Effector memory CD4-positive, alpha-beta T cell (primary cell): ENCODE measurements at regions not wholly inside any gene's neighbourhood (a gene's known extent, or its start where the extent isn't known, plus 50 kb on each side); places are given as distances from the start of the nearest gene placed in this dataset.

Experiments used
- DNase-seq, 3 donors: peaks; one replicate each; pipeline ENCODE4 v3.0.0-alpha.2; 2020
- H3K27ac ChIP-seq: 2 replicates; pipeline ENCODE4 v1.7.0; 2013; ENCODE audit warnings: mild to moderate bottlenecking, low read length, moderate library complexity; ENCODE audit not compliant: insufficient read depth, poor library complexity, severe bottlenecking
- H3K27me3 ChIP-seq: replicated peaks from 2 replicates; pipeline ENCODE4 v1.7.0; 2013; ENCODE audit warnings: mild to moderate bottlenecking, low read length; ENCODE audit not compliant: insufficient read depth, control insufficient read depth, poor library complexity, severe bottlenecking
- H3K36me3 ChIP-seq: 2 replicates; pipeline ENCODE4 v1.7.0; 2013; ENCODE audit warnings: mild to moderate bottlenecking, low read length, moderate library complexity; ENCODE audit not compliant: control insufficient read depth, insufficient read depth
- H3K4me1 ChIP-seq: 2 replicates; pipeline ENCODE4 v1.7.0; 2013; ENCODE audit warnings: low read length, mild to moderate bottlenecking; ENCODE audit not compliant: control insufficient read depth, insufficient read depth, poor library complexity, severe bottlenecking
- H3K4me3 ChIP-seq: 2 replicates; pipeline ENCODE4 v1.7.0; 2013; ENCODE audit warnings: low read length, low read depth, mild to moderate bottlenecking; ENCODE audit not compliant: insufficient read depth, poor library complexity, severe bottlenecking
- H3K9me3 ChIP-seq: 2 replicates; pipeline ENCODE4 v1.7.0; 2013; ENCODE audit warnings: mild to moderate bottlenecking, low read length, moderate library complexity; ENCODE audit not compliant: control insufficient read depth

DNA sequence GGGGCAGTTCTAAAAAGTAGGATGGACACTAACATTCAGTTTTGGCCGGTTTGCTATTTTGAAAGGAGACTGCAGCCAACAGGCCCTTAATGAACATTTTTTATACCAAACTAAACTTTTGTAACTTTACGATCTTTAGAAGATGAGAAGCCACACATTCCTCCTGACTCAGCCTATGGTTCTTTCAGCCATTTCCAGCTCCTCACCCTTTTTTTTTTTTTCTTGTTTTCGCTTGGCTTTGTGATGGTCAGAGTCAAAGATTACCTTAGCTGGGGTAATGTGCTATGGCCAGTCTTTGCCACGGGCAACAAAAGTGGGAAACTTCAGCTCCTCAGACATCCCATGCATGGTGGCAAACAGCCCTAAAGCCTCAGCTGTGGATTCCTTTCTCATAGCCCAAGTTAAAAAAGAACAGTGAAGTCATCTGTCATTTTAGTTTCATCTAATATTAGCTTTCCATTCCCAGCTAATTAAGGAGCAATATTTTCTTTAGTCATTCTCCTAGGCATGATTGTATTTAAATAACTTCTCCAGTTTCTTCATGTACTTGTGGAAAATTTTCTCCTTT, 368.7 kb downstream of the MFSD1 start:
- no peaks in the 10 kb centered on the region for H3K9me3 ChIP-seq
- DNase-seq = no peak
- H3K36me3 ChIP-seq = no peaks in the 10 kb centered on the region

DNA sequence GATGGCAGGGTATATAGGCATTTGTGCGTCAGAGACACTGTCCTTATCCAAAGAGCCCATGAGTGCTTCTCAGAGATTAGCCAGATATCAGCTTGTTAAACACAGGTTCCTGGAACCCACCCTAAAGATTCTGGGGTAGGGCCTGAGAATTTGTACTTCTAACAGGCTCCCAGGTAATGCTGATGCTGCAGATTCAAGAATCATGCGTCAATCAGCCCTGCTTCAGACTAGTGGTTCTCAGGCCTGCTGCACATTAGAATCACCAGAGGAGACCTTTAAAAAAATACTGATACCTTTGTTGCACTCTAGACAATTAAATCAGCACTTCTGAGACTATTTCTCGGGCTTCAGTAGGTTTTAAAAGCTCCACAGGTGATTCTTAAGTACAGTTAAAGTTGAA, 369.5 kb downstream of the MFSD1 start:
- H3K4me3 ChIP-seq = no peak overlapping the region
- no peaks in the 10 kb centered on the region for H3K9me3 ChIP-seq
- no peaks in the 10 kb centered on the region for H3K36me3 ChIP-seq
- DNase-seq = no peak
- H3K4me1 ChIP-seq = no peaks in the 10 kb centered on the region
- no peaks in the 10 kb centered on the region for H3K27me3 ChIP-seq
- H3K27ac ChIP-seq = no peak overlapping the region

More for the DNA sequence above, 368.7 kb downstream of the MFSD1 start:
- H3K27ac ChIP-seq = no peak overlapping the region
- no peaks in the 10 kb centered on the region for H3K27me3 ChIP-seq
- H3K4me1 ChIP-seq = no peaks in the 10 kb centered on the region
- no peak overlapping the region for H3K4me3 ChIP-seq

GRCh38 chr3:159172473-159172872, 370.6 kb downstream of the MFSD1 start:
- DNase-seq = no peak
- Histone ChIP-seq H3K4me1 (no peaks in the 10 kb centered on the region), H3K27ac (no peak overlapping the region)

GRCh38 chr3:159174715-159175692, 373.1 kb downstream of the MFSD1 start:
- H3K4me3 ChIP-seq = no peak overlapping the region
- no peaks in the 10 kb centered on the region for H3K27me3 ChIP-seq
- no peak overlapping the region for H3K27ac ChIP-seq
- no peaks in the 10 kb centered on the region for H3K4me1 ChIP-seq
- H3K36me3 ChIP-seq = no peaks in the 10 kb centered on the region
- H3K9me3 ChIP-seq = no peaks in the 10 kb centered on the region
- no peak for DNase-seq

More at GRCh38 chr3:159172473-159172872, 370.6 kb downstream of the MFSD1 start:
- H3K4me3 ChIP-seq = no peak overlapping the region
- no peaks in the 10 kb centered on the region for H3K36me3 ChIP-seq
- no peaks in the 10 kb centered on the region for H3K27me3 ChIP-seq
- no peaks in the 10 kb centered on the region for H3K9me3 ChIP-seq

DNA sequence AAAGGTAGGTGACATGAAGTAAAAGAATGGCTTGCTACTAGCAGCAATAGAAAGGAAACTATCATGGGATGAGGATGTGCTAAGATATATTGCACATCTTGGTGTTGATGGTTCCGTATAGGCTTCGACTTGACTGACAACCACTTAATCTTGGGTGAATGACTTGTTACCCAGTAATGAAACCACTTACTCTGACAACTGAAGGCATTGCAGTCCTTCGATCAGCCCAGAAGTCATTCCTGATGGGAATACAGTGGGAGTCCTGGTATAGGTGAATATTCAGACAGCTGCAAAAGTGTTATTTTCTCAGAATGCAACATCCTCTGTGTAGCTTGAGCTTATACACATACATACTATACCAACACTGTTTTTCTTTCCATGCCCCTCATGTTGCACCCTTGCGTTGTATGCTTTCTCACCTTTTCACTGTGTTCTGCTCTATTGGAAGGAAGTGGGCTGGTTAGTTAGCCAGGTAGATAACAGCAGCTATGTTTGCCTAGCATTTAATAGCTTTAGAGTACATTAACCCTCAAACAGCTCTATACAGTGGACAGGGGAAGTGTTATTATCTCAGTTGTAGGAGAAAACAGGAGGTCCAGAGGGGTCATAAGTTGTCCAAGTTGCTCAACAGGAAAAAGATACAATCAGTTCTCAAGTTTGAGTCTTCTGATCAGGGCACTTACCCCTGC, 376.5 kb downstream of the MFSD1 start:
- Histone ChIP-seq H3K36me3 (no peaks in the 10 kb centered on the region), H3K4me1 (no peaks in the 10 kb centered on the region), H3K9me3 (no peaks in the 10 kb centered on the region), H3K27ac (no peak overlapping the region), H3K4me3 (no peak overlapping the region), H3K27me3 (no peaks in the 10 kb centered on the region)
- no peak for DNase-seq

- H3K9me3 ChIP-seq = no peaks in the 10 kb centered on the region
- no peak overlapping the region for H3K4me3 ChIP-seq
- no peak overlapping the region for H3K27ac ChIP-seq
- H3K4me1 ChIP-seq = no peaks in the 10 kb centered on the region
- no peaks in the 10 kb centered on the region for H3K36me3 ChIP-seq
- DNase-seq = no peak
- H3K27me3 ChIP-seq = no peaks in the 10 kb centered on the region
Measured at GRCh38 chr3:159182961-159183360, 381.1 kb downstream of the MFSD1 start.

DNA sequence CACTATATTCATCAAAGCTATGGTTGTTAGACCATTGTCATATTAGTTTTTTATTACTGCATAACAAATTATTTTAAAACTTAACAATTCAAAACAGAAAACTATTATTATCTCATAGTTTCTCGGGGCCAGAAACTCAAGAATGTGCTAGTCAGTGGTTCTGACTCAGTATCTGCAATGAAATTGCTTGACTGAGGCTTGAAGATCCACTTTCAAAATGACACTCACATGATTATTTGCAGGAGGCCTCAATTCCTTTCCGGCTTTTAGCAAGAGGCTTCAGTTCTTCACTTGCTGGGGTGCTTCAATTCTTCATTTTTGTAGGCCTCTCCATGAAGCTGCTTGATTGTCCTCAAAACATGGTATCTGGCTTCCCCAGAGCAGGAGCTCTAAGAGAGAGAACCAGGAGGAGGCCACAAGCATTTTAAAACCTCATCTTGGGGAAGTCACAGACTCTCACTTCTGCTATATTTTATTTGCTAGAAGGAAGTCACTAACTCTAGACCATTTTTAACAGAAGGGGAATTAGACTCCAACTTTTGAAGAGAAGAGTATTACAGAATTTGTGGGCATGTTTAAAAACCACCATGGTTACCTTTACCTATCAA, 383.7 kb downstream of the MFSD1 start:
- Histone ChIP-seq H3K27ac (no peak overlapping the region), H3K4me3 (no peak overlapping the region), H3K4me1 (no peaks in the 10 kb centered on the region), H3K9me3 (no peaks in the 10 kb centered on the region), H3K36me3 (no peaks in the 10 kb centered on the region), H3K27me3 (no peaks in the 10 kb centered on the region)
- DNase-seq = no peak

DNA sequence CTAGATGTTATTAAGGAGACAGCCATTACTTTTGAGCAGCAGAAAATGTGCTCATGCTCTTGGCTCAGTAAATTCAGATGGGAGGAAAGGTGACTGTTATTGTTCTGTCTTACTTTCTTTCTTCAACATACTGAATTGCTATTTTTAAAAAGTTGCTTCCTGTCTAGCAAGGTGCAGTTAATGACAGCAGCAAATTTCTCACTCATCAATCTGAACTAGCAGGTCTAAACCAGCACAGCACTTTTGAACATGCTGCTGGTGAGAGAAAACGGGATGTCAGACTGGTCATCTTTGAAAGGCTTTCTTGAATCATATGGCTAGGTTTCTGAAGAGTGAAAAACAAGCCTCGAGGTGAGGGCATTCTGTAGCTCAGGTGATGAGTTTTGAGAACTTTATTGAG, 384.7 kb downstream of the MFSD1 start:
- H3K9me3 ChIP-seq = no peaks in the 10 kb centered on the region
- H3K4me1 ChIP-seq = no peaks in the 10 kb centered on the region
- no peaks in the 10 kb centered on the region for H3K27me3 ChIP-seq
- no peak overlapping the region for H3K4me3 ChIP-seq
- DNase-seq = no peak
- no peaks in the 10 kb centered on the region for H3K36me3 ChIP-seq
- H3K27ac ChIP-seq = no peak overlapping the region

- Histone ChIP-seq H3K27me3 (no peaks in the 10 kb centered on the region), H3K4me1 (no peaks in the 10 kb centered on the region), H3K27ac (no peak overlapping the region), H3K9me3 (no peaks in the 10 kb centered on the region), H3K4me3 (no peak overlapping the region), H3K36me3 (no peaks in the 10 kb centered on the region)
- DNase-seq = no peak
Measured at GRCh38 chr3:159187232-159187631, 385.4 kb downstream of the MFSD1 start.
